ENCODE measurements at regions not wholly inside any gene's neighbourhood (a gene's known extent, or its start where the extent isn't known, plus 50 kb on each side); places are given as distances from the start of the nearest gene placed in this dataset.

DNA sequence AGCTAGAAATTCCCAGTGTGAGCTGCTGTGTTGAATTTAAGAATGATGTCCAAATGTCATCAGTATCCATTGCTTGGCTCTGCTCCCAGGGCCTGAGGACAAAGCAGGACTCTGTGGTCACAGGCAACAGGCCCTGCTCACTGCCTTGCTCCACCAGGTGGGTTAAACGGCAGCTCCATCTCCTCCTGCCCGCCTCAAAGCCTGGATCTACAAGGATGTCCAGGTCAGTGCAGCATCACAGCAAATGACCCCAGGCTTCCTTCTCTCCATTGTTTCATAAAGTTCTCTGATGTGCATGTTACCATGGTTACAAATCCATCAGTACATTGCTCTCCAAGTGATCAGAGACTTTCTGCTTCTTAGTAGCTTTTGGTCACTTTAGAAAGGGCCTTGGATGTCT lies 322.0 kb upstream of the ZNF32 start:
- Histone ChIP-seq H3K9ac (ENCODE audit: low read depth, low read length, poor library complexity, severe bottlenecking) (no peak overlapping the region), H2AFZ (ENCODE audit: low read length) (no peak overlapping the region), H4K20me1 (ENCODE audit: insufficient read depth, low read length, poor library complexity, severe bottlenecking) (no peaks in the 10 kb centered on the region), H3K4me1 (ENCODE audit: insufficient read depth, low read length, poor library complexity, severe bottlenecking) (no peaks in the 10 kb centered on the region), H3K9me3 (ENCODE audit: insufficient read depth, low read depth, low read length) (no peaks in the 10 kb centered on the region), H3K4me2 (ENCODE audit: low read depth, low read length, poor library complexity, severe bottlenecking) (no peak overlapping the region), H3F3A (ENCODE audit: low read depth) (no peaks in the 10 kb centered on the region), H3K4me3 (ENCODE audit: low read length, poor library complexity, severe bottlenecking) (no peak overlapping the region), H3K9me2 (replicated peaks; ENCODE audit: low read depth, low read length) (no peaks in the 10 kb centered on the region), H3K79me2 (ENCODE audit: insufficient read depth, low read length) (no peaks in the 10 kb centered on the region), H3K27me3 (ENCODE audit: insufficient read depth, low read length, poor library complexity, severe bottlenecking) (peaks cover 39% of the 10 kb centered on the region), H3K36me3 (ENCODE audit: insufficient read depth, low read length) (no peaks in the 10 kb centered on the region)
- no peak for TF ChIP-seq EZH2phosphoT487 (IDR thresholded peaks at IDR 0.05; ENCODE audit: borderline replicate concordance)
- TF ChIP-seq, protein P1, sequence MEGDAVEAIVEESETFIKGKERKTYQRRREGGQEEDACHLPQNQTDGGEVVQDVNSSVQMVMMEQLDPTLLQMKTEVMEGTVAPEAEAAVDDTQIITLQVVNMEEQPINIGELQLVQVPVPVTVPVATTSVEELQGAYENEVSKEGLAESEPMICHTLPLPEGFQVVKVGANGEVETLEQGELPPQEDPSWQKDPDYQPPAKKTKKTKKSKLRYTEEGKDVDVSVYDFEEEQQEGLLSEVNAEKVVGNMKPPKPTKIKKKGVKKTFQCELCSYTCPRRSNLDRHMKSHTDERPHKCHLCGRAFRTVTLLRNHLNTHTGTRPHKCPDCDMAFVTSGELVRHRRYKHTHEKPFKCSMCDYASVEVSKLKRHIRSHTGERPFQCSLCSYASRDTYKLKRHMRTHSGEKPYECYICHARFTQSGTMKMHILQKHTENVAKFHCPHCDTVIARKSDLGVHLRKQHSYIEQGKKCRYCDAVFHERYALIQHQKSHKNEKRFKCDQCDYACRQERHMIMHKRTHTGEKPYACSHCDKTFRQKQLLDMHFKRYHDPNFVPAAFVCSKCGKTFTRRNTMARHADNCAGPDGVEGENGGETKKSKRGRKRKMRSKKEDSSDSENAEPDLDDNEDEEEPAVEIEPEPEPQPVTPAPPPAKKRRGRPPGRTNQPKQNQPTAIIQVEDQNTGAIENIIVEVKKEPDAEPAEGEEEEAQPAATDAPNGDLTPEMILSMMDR (conservative IDR thresholded peaks at IDR 0.05; ENCODE audit: low read length) = no peak

DNA sequence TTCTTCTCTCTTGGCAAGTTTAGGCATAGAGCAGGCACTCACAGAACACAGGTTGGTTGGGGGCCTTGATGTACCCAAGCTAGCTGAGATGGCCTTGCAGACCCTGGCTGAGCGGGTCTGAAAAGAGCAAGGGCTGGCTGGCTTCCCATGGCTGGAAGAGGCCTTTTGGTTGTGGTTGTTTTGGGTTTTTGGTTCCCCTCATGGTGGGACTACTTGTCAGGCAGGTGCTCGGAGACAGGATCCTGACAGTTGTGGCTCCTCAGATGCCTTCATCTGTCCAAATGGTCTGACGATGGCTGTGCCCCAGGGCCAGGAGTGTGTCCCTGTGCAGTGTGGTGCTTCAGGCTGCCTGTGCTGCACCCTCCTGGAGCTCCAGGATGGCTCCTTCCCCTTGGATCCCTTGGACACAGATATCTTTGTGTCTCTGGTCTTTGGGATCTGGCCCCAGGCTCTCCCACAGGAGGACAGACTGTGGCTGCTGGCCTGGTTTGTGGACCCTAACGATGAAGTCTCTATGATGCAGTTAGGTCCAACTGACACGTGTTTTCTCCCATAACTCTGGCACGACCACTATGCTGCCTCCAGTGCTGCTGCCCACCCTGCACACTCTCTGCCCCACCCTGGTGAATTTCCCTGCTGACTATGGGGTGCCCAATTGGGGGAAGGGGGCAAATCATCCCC lies 321.5 kb upstream of the ZNF32 start:
- TF ChIP-seq, protein P1 (conservative IDR thresholded peaks at IDR 0.05; ENCODE audit: low read length) = no peak
- TF ChIP-seq EZH2phosphoT487 (IDR thresholded peaks at IDR 0.05; ENCODE audit: borderline replicate concordance) = no peak
- no peaks in the 10 kb centered on the region for H3K79me2 ChIP-seq (ENCODE audit: insufficient read depth, low read length)
- no peak overlapping the region for H3K4me2 ChIP-seq (ENCODE audit: low read depth, low read length, poor library complexity, severe bottlenecking)
- H4K20me1 ChIP-seq (ENCODE audit: insufficient read depth, low read length, poor library complexity, severe bottlenecking) = no peaks in the 10 kb centered on the region
- H3F3A ChIP-seq (ENCODE audit: low read depth) = no peaks in the 10 kb centered on the region
- H3K27me3 ChIP-seq (ENCODE audit: insufficient read depth, low read length, poor library complexity, severe bottlenecking) = peaks cover 39% of the 10 kb centered on the region
- no peaks in the 10 kb centered on the region for H3K9me3 ChIP-seq (ENCODE audit: insufficient read depth, low read depth, low read length)
- no peak overlapping the region for H2AFZ ChIP-seq (ENCODE audit: low read length)
- H3K9me2 ChIP-seq (replicated peaks; ENCODE audit: low read depth, low read length) = no peaks in the 10 kb centered on the region
- no peak overlapping the region for H3K4me3 ChIP-seq (ENCODE audit: low read length, poor library complexity, severe bottlenecking)
- peaks cover 5% of the 10 kb centered on the region for H3K4me1 ChIP-seq (ENCODE audit: insufficient read depth, low read length, poor library complexity, severe bottlenecking)
- H3K36me3 ChIP-seq (ENCODE audit: insufficient read depth, low read length) = no peaks in the 10 kb centered on the region
- H3K9ac ChIP-seq (ENCODE audit: low read depth, low read length, poor library complexity, severe bottlenecking) = no peak overlapping the region

DNA sequence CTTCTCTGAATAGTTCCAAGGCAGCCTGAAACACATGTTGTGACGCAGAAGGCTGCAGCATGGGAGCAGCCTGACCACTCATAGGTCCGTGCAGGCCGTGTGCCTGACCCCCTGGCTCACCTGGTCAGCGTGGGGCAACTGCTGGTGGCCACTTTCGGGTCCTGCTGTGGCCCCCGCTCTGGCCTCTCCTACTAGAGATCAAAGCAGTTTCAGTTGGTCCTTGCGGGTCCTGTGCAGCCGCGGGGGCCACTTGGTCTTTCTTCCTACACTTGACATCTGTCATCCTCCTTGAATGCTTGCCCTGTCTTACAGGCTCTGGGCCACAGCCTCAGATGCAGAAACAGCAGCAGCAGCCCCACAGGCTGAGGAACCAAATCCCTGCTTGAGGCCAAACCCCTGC lies 320.8 kb upstream of the ZNF32 start:
- Histone ChIP-seq H3K4me2 (ENCODE audit: low read depth, low read length, poor library complexity, severe bottlenecking) (no peak overlapping the region), H3K9ac (ENCODE audit: low read depth, low read length, poor library complexity, severe bottlenecking) (no peak overlapping the region), H3F3A (ENCODE audit: low read depth) (no peaks in the 10 kb centered on the region), H2AFZ (ENCODE audit: low read length) (no peak overlapping the region), H3K79me2 (ENCODE audit: insufficient read depth, low read length) (no peaks in the 10 kb centered on the region), H3K27me3 (ENCODE audit: insufficient read depth, low read length, poor library complexity, severe bottlenecking) (peaks cover 39% of the 10 kb centered on the region), H4K20me1 (ENCODE audit: insufficient read depth, low read length, poor library complexity, severe bottlenecking) (no peaks in the 10 kb centered on the region), H3K36me3 (ENCODE audit: insufficient read depth, low read length) (no peaks in the 10 kb centered on the region), H3K9me2 (replicated peaks; ENCODE audit: low read depth, low read length) (no peaks in the 10 kb centered on the region), H3K4me1 (ENCODE audit: insufficient read depth, low read length, poor library complexity, severe bottlenecking) (peaks cover 7% of the 10 kb centered on the region), H3K4me3 (ENCODE audit: low read length, poor library complexity, severe bottlenecking) (no peak overlapping the region), H3K9me3 (ENCODE audit: insufficient read depth, low read depth, low read length) (no peaks in the 10 kb centered on the region)
- TF ChIP-seq, protein P1 (conservative IDR thresholded peaks at IDR 0.05; ENCODE audit: low read length) = no peak
- TF ChIP-seq EZH2phosphoT487 (IDR thresholded peaks at IDR 0.05; ENCODE audit: borderline replicate concordance) = no peak
